Activated effector memory CD4-positive, alpha-beta T cell treated with Interleukin-2 at 50 U/mL for 16 hours (primary cell): ENCODE measurements at regions not wholly inside any gene's neighbourhood (a gene's known extent, or its start where the extent isn't known, plus 50 kb on each side); places are given as distances from the start of the nearest gene placed in this dataset.

Source experiments
- DNase-seq: peaks from one replicate; pipeline ENCODE4 v3.0.0-alpha.2; 2020

DNA sequence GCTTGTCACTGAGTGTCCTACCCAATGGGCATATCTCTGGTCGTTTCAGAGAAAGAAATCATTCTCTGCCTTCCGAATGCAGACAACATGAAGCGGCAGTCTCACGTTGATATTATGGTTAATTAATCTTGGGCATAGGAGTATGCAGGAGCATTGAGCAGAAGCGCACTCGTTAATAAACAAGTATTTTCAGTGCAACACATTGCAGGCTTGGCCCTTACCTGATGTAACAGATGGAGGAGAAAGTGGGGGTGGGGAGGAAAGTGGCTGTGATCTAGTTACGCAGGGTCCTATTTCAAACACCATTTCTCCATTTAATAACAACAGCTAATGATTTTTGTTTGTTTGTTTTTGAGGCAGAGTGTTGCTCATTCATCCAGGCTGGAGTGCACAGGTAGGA is 414.0 kb upstream of the RBFOX1 start:
- no peak for DNase-seq

DNA sequence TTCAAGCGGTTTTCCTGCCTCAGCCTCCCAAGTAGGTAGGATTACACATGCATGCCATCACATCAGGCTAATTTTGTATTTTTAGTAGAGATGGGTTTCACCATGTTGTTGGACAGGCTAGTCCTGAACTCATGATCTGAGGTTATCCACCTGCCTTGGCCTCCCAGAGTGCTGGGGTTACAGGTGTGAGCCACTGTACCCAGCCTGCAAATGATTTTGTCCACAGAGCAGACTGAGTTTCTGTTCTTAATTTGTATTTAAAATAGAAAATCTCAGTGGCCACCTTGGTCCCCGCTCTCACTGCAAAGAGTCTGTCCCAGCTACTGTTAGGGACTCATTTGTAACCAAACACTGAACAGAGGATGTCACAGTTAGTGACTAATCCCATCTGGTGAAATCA is 415.7 kb upstream of the RBFOX1 start:
- no peak for DNase-seq

DNA sequence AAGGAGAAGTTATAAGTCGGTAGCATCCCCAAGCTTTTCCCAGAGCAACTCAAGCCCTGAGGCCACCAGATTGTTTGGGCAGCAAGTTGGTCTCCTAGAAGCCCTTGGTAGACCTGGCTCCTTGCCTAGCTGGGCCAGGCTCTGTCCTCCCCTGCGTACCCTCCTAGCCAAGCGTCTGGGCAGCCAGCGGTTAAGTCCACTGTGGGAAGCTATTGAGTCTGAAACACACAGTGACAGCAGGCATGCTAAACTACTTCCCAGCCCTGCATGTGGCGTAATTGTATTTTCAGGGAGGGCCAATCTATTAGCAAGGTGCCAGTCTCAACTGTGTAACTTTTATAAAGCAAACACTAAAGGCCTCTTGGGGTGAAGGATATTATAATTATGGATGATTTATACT is 419.1 kb upstream of the RBFOX1 start:
- DNase-seq: no peak

DNA sequence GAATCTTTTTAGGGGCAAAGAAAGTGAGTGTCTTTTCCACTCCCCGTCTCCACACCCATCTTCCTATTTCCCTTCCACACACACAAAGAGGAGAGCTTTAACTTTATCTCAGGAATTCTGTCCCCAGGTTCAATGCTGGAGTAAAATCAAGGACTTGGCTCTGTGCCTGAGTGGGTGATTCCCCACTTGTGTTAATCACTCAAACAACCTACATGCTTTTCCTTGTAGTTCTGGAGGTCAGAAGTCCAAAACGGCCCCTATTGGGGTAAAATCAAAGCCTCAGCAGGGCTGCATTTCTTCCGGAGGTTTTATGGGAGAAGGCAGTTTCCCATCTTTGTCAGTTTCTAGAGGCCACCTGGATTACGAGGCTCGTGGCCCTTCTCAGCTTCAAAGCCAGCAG is 422.3 kb upstream of the RBFOX1 start:
- DNase-seq: no peak

DNA sequence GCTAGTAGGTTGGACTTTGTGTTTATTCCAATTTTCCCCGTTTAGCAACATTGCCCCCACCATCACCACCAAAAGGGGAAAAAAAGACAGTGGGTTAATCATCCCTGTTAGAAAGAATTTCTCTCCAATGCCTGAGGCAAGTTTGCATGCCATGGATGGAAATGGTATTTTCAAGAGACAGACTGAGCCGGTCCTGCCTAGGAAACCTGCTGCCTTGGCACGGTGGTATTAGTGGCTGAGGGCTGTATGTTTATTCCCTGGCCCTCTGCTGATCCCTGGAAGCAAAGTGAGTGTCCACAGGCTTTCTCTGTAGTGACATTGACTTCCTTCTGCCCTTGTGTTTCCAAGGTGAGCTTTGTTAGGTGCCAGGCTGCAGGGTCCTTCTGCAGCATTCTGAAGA is 427.0 kb upstream of the RBFOX1 start:
- no peak for DNase-seq

DNA sequence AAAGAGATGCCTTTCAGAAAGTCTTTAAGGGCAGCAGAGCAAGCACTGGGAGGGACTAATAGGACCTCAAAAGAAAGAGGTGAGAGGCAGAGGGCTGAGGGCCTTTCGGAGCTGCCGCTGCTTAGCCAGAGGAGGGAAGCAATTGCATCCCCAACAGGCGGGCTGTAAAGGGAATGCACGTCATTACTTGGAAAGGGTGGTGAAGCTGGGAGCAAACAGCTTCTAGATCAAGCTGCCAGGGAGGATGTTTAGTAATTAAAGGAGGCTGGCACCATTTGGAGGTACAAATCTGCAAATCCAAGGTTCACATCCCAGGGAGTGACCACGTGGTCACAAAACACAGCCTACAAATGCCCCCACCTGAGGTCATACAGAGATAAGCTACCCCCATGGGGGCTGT is 429.0 kb upstream of the RBFOX1 start:
- no peak for DNase-seq

DNA sequence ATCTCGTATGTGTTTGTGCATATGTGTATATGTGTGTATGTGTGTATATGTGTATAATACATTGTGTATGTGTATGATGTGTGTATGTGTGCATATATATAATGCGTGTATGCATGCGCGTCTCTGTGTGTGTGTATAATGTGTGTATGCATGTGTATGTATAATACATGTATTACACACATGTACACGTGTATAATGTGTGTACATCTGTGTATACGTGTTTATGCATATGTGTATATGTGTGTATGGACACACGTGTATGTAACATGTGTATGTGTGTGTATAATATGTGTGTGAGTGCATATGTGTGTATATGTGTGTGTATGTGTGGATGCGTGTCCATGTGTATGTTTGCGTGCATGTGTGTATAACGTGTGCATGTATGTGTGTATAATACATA is 433.7 kb upstream of the RBFOX1 start:
- DNase-seq: no peak

DNA sequence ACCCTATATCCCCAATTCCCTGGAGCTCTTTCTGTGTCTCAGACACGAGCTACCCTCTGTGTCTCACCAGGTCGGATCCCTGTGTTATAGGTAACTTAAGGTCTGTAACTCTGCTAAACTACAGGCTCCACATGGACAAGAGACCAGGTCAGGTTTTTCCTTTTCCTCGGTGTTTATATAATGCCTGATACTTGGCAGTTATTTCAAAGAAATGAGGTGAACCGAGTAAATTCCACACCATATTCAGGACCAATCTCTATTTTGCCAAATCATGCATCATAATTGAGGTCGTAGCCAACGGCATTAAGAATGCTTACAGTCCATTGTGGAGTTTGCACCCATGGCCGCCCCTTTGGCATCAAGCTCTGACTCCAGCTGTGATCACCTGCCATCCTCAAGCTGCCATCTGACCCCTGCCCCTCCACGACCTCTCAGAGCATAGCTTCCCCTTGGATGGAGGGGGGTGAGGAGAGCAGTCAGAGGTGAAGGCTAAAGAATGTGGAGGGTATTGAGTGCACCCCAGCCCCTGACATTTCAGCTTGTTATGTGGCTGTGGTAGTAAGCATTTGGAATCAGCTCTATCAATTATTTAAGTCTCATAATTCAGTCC is 434.7 kb upstream of the RBFOX1 start:
- no peak for DNase-seq

DNA sequence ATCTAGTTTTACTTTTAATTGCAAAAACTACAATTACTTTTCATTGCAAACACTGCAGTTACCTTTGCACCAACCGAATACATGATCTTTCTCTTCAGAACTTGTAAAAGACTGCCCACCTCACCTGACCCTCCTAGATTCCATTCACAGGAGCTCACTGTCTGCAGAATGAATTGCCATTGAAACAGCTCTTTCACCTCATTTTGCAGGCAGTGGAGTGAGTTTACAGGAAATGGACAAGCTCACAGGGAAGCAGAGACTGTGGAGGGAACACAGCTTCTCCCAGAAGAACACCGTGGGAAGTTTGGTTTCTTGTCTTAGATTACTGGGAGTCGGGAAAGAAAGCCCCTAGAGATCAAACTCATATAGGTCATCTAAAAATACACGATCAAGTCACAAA is 439.7 kb upstream of the RBFOX1 start:
- no peak for DNase-seq

DNA sequence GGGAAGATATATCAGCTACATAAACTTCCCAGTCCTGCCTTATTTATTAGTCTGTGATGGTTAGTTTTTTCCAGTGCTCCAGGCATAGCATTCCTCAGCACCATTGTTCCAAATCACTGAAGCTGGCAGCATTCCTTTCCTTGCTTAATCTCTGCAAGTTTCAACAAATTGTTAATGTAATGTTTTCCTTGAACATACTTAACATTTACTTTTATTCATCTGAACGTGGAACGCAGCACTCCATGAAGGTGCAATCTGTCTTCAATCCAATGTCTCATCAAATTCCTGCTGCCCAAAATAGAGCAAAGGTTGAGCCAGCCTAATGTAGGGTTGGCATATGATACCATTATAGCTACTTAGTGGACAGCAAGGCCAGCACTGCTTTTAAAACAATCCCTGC is 441.1 kb upstream of the RBFOX1 start:
- DNase-seq: no peak

DNA sequence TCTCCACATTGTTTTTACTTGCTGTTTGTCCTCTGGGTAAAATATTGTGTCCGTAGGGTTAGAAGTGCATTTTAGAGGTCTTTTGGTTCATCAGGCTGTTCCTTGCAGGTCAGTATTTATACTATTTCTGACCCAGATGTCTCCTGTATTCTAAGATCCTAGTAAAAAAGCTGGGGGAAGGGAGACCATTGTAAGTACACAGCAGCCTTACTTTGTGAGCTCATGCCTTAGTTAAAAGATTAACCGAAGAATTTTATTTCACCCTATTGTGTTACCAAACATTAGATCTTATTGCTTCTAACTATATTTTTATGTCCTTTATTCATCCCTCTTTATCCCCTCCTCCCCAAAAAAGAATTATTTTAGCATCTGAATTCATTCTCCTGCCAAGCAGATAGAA is 444.1 kb upstream of the RBFOX1 start:
- no peak for DNase-seq

DNA sequence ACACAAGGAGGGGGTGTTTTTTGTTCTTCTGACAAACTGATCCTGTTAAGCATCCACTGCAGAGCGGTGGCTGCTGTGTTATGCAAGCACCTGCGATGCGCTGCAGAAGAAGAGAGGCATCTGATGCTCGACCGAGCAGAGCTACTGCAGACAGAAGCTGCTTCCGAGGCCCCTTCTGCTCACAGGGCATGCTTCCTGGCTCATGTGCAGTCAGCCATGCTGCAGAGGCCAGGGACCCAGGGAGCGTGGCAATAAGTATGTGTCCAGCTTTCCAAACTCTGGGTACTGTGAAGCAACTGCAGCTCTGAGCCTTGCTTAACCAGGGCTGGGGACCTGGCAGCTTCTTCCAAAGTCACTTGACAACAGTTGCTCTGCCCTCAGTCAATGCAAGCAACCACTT is 448.6 kb upstream of the RBFOX1 start:
- no peak for DNase-seq

DNA sequence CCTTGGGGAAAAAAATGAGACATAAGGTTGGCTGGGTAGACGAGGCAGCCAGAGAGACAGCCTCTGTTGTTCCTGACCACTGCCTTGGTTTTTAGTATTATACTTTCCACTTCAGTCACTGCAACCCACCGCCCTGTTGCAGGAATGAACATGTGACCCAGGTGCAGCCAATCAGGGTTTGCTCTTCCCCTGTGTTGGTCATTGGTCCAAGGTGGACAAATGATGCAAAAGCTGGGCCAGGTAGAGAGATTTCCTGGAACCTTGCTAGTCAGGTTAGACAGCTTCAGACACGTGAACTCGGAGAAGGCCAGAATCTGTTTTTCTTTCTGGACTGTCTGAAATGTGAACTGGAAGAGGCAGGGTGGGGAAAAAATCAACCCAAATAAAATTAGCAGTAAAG is 452.4 kb upstream of the RBFOX1 start:
- no peak for DNase-seq

DNA sequence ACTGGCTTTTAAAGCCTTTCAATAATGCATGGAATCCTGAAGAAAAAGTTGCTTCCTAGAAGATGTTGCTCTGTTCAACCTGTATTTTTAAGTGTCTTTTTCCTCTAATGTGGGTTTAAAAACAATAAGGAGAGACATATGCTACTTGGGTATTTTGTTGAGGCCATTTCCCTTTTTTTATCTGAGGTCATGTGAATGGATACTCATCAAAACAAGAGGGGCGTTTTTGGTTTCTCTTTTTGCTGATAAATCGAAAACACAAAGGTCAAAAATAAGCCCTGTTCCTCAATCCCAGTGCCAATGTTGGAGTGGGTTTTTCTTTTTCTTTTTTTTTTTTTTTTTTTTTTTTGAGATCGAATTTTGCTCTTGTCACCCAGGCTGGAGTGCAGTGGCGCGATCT is 468.0 kb upstream of the RBFOX1 start:
- DNase-seq: no peak

DNA sequence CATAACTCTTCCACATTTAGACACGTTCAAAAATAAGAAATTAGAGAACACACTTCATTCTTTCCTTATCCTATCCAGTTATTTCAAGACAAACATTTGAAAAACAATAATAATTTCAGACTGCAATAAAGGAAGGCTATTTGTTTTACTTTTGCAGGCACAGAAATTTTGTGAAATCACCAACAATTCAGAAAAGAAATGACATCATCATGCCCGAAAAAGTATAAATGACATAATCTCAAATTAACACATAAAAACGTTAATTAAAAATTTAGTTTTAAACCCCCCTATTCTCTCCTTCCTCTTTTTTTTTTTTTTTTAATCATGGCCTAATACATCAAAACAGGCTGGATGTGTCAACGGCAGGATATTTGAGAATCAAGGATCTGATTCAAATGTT is 468.4 kb upstream of the RBFOX1 start:
- DNase-seq: no peak

DNA sequence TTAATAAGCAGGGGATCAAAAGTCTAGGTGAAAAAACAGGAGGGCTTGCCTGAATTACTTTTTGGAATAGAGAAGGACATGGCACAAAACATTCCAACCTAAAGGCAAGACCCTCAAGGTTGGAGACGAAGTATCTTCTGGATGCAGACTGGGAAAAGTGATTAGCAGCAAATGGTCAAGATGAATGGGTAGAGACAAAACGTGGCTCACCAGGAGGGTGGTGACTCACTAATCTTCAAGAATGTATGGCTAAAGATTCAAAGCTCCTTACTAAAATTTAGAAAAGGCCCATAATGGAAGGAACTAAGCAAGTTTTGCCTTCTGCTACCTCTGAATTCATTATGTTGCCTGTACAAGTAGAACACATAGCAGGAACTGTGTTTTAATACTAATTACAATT is 469.5 kb upstream of the RBFOX1 start:
- no peak for DNase-seq

DNA sequence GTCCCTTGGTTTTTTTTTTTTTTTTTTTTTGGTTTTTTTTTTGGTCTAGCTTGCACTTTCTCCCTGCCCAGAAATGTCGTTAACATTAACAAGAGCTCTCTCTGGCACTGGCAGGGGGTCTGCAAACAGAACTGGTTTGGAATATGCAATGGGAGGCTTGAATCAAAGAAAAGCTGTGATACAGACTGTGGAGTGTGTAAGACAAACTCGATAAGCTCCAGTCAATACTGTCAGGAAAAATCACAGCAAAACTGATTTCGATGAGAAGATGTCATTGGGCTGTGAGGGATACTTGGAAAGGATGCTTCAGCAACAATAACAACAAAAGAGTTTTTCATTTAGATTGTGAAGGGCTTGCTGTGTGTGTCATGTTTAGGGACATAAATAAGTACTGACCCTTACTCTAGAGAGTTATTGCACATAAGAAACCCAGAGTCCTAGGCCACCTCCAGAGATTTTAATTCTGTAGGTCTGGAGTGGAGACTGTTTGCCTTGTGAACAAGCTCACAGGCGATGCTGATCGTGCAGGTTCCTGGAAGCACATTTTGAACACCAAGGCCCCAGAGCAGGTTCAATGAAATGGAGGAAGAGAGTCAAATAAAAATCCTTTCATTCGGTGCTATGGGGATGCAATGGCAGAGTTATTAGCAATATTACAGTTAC is 470.7 kb upstream of the RBFOX1 start:
- no peak for DNase-seq

DNA sequence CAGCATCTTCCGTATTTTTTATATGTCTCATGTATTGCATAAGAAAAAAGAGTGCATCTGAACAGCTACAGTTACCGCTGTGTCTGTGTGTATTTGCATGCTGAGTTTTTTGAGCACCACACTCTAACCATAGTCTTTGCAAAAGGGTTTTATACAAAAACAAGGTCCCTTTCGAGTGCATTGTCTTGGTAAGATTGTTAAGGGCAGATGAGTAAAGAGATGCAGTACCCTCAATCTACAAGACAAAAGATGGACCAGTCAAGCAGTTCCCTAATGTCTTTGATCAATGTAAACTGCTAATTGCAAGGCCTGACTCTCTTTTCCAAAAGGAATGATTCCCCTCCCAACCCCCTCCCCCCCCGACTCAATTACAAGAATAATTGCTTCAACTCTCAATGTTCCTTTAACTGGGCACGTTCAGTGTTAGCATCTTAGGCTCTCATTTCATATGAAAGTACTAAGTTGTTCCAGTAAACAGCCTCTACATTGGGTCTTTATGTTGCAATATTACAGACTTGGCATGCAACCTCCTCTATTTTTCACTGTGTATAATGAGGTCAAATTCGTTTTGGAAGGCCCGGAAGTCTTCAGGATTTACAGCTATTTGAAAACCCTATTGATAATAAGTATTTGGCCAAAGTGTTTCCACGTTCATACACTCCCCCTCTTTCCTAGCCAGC is 471.4 kb upstream of the RBFOX1 start:
- no peak for DNase-seq

DNA sequence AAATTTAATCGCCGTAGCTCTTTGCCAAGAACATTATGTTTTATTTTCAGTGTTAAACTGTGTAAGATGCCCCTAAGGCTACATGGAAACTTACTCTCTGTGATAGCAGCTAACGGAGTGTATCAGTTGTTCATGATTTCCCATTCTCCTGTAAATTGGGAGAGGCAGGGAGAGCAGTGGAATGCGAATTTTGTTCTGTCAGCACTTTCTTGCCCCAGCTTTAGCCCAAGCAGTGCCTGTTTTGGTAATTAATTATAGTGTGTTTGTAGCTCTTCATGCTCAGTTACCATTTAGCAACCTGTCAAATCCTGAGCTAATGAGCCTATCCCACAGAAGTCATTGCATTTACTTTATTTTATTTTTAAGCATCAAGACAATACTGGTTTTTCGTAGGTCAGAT is 475.1 kb upstream of the RBFOX1 start:
- DNase-seq: no peak

DNA sequence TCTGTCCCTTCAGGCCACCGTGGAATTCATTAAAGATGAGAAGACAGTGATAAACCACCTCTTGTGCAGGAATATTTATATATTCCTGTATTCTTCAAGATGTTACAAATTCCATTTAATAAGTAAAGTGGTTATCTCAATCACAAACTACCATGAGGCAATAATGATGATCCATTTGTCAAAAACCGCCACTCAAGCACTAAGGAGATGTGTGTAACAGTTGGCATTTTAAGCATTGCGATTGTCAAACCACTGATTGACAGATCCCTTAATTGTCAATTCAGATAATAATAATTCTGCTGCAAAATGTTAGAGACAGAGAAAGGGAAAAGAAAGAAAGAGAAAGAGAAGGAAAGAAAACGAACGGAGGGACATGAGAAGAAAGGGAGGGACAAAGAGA is 476.1 kb upstream of the RBFOX1 start:
- DNase-seq: no peak

DNA sequence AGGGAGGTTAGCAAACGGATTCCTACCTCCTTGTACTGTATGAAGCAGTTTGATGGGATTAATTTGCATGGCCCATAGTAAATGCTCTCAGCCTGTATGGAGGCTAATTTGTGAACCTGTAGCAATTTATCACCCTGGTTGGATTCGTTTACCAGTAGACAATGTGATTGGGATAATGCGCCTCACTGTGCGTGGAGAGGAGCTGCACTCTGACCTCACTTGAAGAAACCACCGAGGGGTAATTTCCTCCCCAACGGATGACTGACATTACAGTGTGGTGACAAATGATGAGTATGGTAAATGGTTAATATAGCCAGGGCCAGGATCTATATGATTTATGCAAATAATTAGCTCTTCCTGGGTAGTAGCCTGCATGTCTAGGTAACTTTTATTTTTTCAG is 479.1 kb upstream of the RBFOX1 start:
- no peak for DNase-seq

DNA sequence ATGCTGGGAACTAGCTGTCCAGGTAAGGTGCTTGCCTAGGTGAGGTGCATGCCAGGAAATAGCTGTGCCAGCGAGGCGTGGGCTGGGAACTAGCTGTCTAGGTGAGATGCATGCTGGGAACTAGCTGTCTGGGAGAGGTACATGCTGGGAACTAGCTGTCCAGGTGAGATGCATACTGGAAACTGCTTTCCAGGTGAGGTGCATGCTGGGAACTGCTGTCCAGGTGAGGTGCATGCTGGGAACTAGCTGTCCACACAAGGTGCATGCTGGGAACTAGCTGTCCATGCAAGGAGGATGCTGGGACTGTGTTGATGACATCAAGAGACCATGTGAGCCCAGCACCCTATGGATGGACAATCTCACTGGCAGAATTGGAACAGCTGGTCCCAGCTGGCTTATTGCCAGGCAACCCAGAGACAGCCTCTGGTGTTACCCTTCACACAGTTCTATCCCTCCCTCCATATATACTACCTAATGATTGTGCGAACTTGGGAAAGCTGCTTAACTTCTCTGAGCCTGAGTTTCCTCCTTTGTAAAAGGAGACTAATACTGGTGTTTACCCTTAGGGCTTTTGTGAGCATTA is 479.9 kb upstream of the RBFOX1 start:
- DNase-seq: no peak

DNA sequence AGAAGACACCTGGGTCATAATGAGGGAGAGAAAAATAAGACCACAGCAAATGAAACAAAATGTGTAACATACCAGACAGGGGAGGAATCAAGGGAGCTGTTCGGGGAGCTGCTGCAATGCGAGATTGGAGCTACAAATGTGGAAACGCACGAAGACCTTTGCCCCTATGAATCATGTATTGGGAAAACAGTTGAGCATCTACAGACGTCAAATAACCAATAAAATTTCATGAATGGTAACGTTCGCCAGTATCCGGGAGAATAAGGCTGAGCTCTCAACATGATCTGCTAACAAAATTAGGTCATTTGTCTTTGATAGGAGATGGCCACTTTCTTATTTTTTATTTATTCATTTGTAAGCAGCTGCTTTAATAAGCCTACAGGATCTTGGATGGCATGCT is 486.2 kb upstream of the RBFOX1 start:
- no peak for DNase-seq

DNA sequence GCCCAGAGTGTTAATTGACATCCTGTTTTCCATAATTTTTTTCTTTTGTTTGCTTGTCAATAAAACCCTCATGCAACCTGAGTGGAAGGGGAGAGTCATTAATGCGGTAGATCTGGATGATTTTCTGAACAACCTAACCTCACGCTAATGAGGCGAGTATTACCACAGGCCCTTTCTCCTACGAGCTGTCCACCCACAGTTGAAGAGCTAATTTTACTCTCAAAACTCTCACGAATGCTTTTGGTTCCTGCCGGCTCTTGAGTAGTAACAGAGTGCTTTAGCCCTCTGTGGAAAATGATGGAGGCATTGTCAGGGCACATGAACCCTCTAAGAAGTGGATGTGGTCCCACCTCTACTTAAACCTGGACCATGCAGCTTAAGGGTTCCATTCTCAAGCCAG is 491.3 kb upstream of the RBFOX1 start:
- no peak for DNase-seq

DNA sequence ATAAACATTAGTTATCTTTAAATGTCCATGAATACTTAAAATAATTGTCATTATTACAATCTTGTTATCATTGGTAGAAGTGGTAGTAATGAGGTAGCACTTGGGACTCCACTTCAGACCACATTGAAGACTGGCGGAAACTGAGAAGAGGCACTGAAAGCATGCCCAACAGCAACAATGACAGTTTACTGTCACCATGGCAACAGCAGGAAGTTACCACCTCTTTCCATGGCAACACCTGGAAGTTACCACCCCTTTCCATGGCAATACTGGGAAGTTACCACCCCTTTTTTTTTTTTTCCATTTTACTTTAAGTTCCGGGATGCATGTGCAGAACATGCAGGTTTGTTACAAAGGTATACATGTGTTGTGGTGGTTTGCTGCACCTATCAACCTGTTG is 494.9 kb upstream of the RBFOX1 start:
- no peak for DNase-seq
